ENCODE measurements at regions not wholly inside any gene's neighbourhood (a gene's known extent, or its start where the extent isn't known, plus 50 kb on each side); places are given as distances from the start of the nearest gene placed in this dataset.

DNA sequence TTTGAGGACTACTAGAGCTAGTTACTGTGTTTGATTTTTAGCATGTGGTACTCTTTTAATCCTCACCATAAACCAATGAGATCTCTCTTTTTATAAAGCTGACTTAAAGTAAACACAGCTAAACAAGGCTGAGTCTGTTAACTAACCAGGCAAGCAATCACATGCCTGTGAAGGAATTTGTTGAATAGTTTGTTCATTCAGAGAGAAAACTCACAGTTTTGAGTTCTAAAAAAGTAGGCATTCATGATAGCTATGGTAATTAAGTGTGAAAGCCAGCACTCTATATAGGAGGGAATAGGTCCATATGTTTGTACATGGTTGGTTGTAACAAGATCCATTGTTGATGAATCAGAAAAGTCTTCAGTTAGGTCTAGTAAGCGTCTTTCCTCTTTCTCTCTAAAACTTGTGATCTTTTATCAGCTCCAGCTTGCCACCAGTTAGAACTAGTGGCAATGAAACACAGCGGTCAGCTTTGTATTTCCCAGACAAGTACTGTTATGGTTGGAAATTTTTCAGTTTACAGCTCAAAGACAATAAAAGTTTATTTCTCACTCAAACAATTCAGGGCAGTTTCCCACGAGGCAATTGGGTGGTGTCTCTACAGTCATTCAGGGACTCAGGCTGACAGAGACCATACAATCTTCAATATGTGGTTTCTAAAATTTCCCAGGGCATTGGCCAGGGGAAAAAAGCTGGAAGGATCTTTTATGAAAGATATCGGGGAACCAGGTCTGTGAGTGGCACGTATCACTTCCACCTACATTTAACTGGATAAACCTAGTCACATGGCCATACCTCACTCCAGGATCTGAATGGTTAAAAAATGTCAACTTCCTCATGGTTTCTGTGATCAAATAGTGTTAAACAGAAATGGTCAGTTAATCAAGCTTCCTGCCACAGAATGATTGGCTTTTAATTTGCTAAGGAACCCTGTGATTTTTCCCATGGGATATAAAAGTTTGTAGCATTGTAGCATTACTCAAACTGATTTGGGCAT lies 203.1 kb downstream of the KIF21A start:
- TF ChIP-seq, protein P1, sequence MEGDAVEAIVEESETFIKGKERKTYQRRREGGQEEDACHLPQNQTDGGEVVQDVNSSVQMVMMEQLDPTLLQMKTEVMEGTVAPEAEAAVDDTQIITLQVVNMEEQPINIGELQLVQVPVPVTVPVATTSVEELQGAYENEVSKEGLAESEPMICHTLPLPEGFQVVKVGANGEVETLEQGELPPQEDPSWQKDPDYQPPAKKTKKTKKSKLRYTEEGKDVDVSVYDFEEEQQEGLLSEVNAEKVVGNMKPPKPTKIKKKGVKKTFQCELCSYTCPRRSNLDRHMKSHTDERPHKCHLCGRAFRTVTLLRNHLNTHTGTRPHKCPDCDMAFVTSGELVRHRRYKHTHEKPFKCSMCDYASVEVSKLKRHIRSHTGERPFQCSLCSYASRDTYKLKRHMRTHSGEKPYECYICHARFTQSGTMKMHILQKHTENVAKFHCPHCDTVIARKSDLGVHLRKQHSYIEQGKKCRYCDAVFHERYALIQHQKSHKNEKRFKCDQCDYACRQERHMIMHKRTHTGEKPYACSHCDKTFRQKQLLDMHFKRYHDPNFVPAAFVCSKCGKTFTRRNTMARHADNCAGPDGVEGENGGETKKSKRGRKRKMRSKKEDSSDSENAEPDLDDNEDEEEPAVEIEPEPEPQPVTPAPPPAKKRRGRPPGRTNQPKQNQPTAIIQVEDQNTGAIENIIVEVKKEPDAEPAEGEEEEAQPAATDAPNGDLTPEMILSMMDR (conservative IDR thresholded peaks at IDR 0.05; ENCODE audit: low read depth, low read length), result no peak
- no peak for TF ChIP-seq EZH2 (IDR thresholded peaks at IDR 0.05; ENCODE audit: borderline replicate concordance, low read depth, low read length, poor library complexity, severe bottlenecking)
